ENCODE measurements at regions not wholly inside any gene's neighbourhood (a gene's known extent, or its start where the extent isn't known, plus 50 kb on each side); places are given as distances from the start of the nearest gene placed in this dataset.
"Not testable (repeated sequence)": the region's sequence is repeated elsewhere in the genome, so short reads cannot be mapped to it uniquely, and the experiment has no call there.

DNA sequence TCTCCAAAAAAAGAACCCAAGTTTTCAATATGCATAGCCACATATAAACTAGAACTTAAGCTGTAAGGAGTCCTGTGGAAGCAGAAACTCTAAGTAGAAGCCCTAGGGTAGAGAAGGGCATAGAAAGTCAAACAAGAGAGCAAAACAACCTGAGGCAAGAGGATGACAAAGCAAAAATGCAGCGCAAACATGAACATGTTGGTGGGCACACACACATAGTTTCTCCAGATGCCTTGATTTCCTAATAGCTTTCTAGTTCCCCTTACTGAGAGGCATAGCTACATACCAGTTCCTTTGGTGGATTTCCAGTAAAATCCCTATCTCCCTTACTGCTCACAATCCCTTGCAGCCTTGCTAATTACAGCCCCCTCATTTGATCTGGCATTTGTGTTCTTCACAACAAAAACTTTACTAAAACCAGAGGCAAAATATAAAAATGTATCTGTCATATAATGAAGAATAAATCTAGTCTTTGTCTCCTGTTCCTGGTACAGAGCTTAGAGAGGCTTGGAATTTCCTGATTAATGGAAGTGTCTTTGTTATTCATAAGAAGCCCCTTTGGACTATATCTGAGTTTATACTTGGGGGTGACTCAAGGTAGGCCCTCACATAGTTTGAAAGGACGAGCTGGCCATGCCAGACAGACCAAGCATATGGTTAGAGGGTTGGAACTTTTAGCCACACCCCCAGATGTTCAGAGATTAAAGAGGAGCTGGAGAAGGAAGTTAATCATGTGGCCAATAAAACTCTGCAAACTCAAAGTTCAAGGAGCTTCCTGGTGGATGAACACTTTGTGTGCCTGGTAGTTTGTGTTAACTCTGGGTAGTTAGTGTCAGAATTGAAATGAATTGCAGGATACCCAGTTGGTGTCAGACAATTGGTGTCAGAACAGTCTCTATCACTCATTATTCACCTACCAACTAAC lies 52.7 kb upstream of the ZCCHC13 start:
- no peak for DNase-seq

DNA sequence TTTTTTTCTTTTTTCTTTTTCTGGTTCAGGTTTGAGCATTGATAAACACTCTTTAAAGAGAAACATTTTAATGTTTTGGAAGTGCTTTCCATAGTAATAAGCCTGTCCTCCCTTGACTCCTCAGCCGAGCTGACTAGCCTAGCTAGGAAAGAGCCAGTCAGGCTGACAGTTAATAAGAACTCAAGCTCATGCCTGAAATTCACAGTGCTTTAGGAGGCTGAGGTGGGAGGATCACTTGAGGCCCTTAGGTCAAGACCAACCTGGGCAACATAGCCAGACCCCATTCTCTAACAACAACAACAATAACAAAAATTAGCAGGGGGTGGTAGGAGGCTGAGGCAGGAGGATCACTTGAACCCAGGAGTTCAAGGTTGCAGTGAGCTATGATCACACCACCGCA lies 53.4 kb upstream of the ZCCHC13 start:
- DNase-seq, result no peak

DNA sequence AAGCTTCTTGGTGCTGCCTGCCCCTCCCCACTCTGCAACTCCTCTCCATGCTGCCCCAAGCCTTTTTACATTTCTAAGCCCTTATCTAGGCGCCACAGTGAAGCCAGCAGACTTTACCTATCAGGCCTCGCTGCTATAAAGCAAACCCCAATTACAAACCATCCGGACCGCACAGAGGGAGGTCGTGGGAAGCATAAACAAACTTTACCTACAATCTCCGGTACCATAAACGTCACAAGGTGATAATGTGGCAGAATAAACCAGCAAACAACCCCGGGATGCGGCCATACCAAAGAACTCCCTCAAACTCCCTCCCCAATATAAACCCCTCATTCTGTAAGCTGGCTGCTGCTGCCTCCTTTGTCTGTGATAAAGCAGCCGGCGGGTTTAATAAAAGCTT lies 54.0 kb upstream of the ZCCHC13 start:
- no peak for DNase-seq

DNA sequence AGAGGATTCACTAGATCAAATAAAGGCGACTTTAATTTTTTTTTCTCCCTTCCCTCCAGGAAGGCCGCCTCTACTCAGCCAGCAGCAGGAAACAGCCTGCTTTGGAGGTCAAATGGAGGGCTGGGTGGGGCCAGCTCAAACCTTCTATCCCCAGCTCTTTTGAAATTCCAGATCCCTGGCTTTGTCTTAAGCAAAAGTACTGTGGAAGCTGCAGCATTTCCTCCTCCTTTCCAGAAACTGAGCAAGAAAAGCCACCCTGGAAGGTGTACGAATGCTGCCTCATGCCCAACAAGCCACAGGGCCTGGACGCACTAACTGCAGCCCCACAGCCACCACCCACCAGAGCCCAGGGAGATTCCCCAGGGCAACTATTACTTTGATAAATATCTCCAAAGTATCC lies 55.1 kb upstream of the ZCCHC13 start:
- no peak for DNase-seq

DNA sequence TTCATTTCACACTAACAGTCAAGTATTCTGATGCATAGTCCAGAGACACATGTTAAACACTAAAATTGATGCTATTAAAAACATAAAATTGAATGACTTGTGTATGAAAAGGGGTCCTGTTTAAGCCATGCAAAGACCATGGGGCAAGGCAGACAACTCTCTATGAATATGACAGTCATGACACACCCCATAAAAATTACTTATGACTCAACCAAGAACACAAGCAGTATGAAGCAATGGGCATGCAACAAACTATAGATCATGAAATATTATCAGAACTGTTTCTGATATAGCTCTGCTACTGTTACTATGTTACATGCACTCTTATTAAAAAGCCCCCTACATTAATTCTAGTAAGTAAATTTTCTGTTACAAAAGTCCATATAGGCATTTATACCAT lies 57.5 kb upstream of the ZCCHC13 start:
- DNase-seq, result no peak

DNA sequence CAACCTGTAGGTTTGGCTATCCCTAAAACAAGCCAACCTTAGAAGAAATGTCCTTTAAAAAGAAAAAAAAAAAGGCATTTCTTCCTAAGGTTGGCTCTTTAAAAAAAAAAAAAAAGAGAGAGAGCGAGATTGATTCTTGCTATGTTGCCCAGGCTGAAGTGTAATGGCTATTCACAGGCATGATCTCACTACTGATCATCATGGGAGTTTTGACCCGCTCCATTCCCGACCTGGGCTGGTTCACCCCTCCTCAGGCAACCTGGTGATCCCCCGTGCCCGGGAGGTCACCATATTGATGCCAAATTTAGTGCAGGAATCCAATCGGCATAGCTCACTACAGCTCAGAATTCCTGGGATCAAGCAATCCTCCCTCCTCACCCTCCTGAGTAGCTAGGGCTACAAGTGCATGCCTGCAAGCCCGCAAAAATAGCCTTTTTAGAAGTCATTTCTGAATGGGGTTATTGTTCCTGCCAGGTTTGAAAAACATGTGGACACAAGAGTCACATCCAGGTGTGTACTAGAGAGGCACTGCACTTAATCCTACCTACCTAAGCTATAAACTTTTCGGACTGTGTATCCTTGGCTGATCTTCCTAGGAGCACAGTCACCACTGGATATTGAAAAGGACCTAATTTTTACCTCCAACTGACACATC lies 61.4 kb upstream of the ZCCHC13 start:
- DNase-seq, result no peak

DNA sequence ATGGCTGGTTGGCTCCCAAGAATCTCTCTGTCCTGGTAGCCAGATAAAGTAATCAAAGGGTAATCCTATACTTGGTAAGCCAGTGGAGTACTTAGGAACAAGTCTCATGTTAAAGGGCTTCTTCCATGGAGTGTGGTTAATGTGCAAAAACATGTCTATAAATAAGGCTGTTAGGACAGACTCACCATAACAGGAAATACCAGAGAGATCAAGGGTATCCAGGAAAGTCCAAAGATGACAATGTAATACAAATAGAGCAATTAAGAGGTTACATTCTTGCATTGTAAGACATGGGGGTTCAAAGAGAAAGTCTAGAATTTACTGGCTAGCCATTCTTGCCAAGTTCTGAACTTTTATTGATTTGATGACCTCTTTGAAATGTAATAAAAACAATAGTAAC lies 61.9 kb upstream of the ZCCHC13 start:
- DNase-seq, result no peak

DNA sequence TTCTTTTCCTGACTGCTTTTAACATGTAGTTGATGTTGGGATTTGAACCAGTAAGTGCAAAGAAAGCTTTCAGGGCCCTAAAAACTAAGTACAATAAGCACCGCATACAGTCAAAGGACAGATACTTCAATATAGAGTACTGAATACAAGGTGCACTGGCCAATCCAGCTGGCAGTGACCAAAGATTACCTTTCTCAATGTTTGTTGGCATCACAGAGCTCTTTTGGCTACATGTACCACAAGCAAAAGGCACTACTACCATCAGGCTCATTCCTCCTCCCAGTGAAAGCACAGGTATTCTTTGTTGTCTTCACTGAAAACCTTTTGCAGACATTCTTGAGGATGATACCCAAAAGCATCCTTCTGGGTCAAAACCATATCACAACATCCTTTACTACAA lies 65.2 kb upstream of the ZCCHC13 start:
- no peak for DNase-seq

DNA sequence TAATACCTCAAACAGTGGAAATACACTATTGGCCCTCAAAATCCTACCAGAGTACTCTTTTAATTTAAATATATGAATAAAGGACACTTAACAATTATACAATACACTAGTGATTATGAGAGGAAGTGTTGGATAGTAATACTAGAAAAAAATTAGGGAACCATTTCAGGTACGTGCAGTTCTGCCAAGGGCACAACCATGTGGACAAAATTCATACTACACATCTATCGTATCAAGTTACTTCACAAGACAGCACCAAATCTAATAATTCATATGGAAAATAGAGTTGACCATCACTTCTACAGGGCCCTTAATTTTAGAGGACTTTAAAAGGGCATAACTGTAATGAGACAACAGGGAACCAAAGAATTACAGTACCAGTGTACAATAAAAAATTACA lies 69.2 kb upstream of the ZCCHC13 start:
- no peak for DNase-seq

DNA sequence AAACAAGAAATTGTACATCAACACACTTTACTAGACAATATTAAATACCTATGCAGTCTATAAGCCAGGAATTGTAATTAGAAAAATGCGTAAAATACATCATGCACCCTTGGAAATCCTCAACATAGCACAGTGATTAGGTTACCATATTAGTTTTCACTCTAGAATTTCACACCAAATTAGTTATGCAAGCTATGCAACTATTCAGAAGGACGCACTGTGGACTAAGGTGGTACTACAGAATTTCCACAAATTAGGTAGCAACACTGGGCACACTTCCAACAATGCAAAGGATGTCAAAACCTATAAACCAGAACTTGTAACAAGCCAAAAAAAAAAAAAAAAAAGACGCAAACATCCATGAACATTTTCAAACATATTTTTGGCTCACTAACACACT lies 71.1 kb upstream of the ZCCHC13 start:
- no peak for DNase-seq

DNA sequence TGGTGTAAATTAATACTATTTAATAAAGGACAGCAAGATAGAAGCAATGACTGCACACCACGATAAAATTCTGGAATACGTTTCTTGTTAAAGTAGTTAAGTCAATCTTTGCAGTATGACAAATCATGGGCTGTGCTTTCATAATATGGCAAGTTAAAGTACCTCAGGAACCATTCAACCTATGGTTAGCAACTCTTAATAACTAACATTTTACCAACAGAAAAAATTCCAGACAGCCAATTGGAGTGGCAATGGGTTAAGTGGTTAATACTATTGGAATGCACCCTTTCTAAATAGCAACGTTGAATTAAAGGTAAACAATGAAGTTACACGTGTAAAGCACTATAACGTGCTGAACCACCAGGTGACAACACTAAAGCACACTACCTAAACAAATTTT lies 72.4 kb upstream of the ZCCHC13 start:
- no peak for DNase-seq

DNA sequence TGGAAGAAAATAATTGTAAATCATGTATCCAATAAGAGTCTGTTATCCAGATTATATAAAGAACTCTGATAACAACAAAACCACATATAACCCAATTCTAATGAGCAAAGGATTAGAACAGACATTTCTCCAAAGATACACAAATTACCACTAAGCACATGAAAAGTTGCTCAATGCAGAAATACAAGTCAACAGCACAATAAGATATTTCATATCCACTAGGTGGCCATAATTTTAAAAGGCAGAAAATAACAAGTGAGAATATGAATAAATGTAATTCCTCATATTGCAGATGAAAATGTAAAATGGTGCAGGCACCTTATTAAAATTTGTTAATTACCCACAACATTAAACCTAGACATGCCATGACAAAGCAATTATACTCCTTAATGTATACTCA lies 73.9 kb upstream of the ZCCHC13 start:
- DNase-seq, result no peak

DNA sequence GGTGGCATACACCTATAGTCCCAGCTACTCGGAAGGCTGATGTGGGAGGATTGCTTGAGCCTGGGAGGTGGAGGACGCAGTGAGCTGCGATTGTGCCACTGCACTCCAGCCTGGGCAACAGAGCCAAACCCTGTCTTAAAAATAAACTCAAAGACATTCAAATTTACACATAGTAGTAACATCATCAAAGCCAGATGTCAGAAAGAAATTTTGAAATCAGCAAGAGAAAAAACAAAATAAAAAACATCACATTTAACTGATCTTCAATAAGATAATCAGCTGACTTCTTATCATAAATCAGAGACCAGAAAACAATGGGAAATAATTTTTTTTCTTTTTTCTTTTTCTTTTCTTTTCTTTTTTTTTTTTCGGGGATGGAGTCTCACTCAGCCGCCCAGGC lies 78.9 kb upstream of the ZCCHC13 start:
- DNase-seq, result no peak

DNA sequence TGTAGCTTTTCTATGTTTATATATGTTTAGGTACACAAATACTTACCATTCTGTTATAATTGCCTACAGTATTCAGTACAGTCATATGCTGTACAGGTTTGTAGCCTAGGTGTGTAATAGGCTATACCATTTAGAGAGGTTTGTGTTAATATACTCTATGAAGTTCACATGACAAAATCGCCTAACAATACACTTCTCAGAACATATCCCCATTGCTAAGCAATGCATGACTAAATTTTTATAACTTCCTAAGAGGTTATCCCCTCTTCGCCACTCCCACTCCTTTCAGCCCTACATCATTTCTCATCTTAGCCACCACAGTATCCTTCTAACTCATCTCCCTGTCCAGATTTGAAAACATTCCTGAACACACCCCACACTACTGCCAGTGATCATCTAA lies 83.7 kb upstream of the ZCCHC13 start:
- no peak for DNase-seq

DNA sequence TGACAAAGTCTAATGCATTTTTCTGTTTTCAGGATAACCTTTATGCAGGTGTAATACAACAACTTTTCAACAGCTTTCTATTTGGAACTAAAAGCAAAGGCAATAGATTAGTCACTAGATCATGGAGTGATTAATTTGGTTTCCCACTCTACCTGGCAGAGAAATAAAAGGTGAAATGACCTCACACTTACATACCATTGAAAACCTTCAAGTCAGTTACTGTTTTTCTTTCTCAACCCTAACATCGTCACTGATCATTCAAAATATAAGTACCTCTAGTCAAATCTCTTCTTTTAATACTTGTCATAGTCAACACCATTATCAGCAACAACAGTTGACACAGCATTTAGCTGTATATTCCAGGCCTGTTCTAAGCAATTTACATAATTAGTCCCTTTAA lies 85.1 kb upstream of the ZCCHC13 start:
- no peak for DNase-seq

DNA sequence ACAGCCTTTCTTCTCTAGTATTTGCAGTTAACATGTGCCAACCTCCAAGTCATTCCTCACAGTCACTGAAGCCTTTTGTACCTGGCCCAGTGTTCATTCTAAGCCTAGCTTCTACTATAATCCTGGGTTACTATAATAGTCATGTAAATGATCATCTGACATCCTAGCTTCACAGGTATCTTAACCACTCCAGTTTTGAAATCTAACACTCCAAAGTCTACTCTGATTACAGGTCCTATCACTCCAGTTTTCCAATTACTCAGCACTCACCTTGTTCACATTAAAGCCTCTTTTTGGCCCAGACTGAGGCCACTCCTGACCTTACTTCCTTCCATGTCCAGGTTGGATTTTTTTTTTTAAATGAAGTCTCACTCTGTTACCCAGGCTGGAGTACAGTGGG lies 87.6 kb upstream of the ZCCHC13 start:
- no peak for DNase-seq

DNA sequence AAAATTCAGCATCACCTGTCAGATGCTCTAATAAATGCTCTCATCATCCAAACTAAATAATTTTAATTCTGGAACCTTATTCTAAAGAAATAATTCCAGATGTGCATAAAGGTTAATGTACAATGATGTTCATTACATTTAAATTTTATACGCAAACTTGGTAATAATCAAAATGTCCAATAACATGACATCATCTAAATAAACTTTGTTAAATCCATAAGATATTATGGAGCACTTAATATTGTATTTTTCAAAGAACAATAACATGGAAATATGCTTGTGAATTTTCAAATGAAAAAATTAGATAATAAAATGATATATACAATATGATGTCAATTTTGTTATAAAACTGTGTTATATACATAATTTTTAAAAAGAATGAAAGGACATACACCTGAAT lies 92.1 kb upstream of the ZCCHC13 start:
- DNase-seq, result no peak

DNA sequence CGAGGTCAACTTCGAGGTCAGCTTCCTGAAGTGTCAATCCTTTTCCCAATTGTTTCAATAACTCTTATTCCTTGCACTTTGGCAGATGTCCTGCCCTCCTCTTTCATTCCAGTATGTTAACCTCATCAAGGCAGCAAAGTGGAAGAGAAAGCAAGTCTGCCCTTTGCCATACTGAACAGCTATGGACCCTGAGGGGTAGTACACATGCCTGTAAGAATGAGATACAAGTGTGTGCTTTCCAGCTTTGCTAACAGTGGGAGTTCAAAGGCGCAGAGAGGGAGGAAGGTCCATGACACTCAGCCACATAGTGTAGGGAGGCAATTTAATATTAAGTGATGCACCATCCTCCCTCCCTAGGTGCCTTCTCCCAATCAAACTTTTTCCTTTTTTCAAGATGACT lies 96.4 kb upstream of the ZCCHC13 start:
- no peak for DNase-seq

DNA sequence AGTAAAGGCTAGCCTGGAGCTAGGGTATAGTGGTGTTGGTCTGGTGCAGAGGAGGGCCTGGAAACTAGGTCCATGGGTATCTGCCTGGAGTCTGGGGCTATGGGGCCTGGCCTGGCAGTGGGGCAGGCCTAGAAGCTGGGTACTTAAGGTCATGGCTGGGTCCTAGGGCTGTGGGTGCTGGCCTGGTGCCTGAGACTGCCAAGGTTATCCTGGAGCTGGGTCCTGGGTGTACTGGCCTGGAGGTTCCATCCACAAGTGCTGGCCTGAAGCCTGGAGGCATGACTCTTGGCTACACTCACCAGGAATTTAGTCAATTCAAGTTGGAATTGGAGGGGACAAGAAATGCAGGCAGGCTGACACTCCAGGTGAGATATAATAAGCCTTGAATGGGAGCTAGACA lies 108.4 kb upstream of the ZCCHC13 start:
- no peak for DNase-seq

DNA sequence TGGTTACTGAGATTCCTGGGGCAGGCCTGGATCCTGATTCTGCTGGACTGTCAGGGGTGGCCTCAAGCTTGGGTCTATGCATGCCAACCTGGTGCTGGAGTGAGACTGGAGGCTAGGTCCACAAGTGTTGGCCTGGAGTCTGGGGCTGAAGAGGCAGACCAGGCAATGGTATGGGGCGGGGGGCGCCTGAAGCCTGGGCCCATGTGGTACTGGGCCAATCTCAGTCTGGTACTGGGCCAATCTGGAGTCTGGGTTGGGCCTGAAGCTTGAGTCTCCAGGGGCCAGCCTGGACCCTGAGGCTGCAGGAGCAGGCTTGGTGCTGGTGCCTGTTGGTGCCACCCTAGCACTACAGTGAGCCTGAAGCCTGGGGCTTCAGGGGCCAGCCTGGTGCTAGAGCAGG lies 108.9 kb upstream of the ZCCHC13 start:
- no peak for DNase-seq

DNA sequence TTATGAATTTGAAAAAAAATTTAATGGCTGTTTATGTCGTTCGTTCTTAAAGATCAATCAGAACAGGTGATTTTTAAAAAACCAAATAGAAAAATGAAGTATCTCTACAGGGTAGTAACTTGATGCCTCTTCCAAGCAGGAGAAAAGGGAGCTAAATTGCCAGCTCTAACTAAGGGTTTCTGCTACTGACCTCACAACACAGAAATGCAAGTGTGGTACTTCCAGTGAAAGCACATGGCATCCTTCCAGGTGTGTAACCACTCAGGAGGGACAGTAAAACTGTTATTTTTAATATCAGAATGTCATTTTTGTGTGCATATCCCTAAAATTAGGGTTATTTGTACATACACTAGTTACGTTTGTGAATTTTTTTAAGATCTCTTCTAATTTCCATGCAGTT lies 116.8 kb upstream of the ZCCHC13 start:
- DNase-seq, result no peak

DNA sequence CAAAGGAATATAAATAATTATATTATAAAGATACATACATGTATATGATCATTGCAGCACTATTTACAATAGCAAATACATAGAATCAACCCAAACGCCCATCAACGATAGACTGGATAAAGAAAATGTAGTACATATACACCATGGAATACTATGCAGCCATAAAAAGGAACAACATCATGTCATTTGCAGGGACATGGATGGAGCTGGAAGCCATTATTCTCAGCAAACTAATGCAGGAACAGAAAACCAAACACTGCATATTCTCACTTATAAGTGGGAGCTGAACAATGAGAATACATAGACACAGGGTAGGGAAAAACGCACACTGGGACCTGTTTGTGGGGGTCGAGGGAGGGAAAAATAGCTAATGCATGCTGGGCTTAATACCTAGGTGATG lies 120.9 kb upstream of the ZCCHC13 start:
- DNase-seq, result not testable (repeated sequence)

DNA sequence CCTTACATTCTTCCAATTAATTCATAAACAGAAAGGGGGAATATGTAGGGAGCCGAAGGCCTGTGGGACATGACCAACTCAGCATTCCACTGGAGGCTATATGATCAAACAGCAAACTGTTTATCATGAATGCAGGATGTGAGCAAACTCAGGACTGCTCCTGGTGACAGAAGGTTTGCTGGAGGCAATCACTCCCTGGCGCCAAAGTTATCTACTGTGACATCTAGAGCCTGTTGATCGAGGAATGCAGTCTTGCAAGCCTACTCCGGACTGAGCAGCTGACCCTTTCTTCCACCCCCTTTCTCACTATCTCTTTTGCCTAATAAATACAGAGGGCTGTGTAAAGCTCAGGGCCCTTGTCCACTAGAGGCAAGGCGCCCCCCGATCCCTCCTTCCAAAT lies 122.0 kb upstream of the ZCCHC13 start:
- DNase-seq, result not testable (repeated sequence)

DNA sequence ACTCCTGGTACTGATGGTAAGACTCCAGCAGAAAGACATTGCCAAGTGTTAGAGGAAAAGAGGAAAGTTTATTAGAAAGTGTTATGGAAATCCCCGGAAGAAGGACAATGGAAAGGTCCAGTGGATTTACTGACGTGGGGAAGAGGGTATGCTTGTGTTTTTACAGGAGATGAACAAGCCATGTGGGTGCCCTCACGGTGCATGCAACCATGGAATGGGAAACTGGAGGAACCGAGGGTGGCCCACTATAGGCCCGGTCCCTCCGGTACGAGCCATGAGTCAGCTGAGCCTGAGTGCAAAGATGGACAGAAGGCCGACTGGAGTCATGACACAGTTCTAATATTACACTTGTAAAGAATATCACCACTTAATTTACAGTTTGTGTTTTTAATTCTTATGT lies 123.3 kb upstream of the ZCCHC13 start:
- DNase-seq, result no peak
